ENCODE measurements at regions not wholly inside any gene's neighbourhood (a gene's known extent, or its start where the extent isn't known, plus 50 kb on each side); places are given as distances from the start of the nearest gene placed in this dataset.

- intact Hi-C loops (cut with DNase I), result no loop called here
Measured at GRCh38 chr10:116006508-116006907, 266.5 kb downstream of the GFRA1 start.

GRCh38 chr10:116005301-116005700 is 267.7 kb downstream of the GFRA1 start:
- intact Hi-C loops (cut with DNase I), result no loop called here
- no peak for DNase-seq

More at GRCh38 chr10:116006508-116006907, 266.5 kb downstream of the GFRA1 start:
- DNase-seq, result no peak

- DNase-seq, result no peak
- intact Hi-C loops (cut with DNase I), result no loop called here
Measured at GRCh38 chr10:116002735-116003134, 270.3 kb downstream of the GFRA1 start.

GRCh38 chr10:116001976-116002375 is 271.0 kb downstream of the GFRA1 start:
- intact Hi-C loops (cut with DNase I), result no loop called here
- DNase-seq, result no peak

GRCh38 chr10:116001262-116001857 is 271.6 kb downstream of the GFRA1 start:
- intact Hi-C loops (cut with DNase I), result no loop called here
- DNase-seq, result peak in 21 of 42 donors; percentile 3 to 50 (median 22)

- intact Hi-C loops (cut with DNase I), result no loop called here
- no peak for DNase-seq
Measured at GRCh38 chr10:116000151-116000842, 272.7 kb downstream of the GFRA1 start.

Data from head of caudate nucleus (tissue), 42 donors.